Astrocyte (in vitro differentiated cells and primary cell): ENCODE measurements at regions not wholly inside any gene's neighbourhood (a gene's known extent, or its start where the extent isn't known, plus 50 kb on each side); places are given as distances from the start of the nearest gene placed in this dataset.

ENCODE experiments used
- DNase-seq: peaks from one replicate; pipeline ENCODE4 v3.0.0-alpha.2; 2010; ENCODE audit warnings: low read depth
- FAIRE-seq: peaks from 2 replicates; lab custom pipeline; 2011; peaks lifted over from hg19 to GRCh38; lab: Jason Lieb, UNC
- H2AFZ ChIP-seq: 2 replicates; pipeline ENCODE4 v1.6.0; 2012; ENCODE audit warnings: low read depth, low read length, inconsistent platforms
- H3K27ac ChIP-seq: 2 replicates; pipeline ENCODE4 v1.5.1; 2011; ENCODE audit warnings: low read depth, low read length, inconsistent platforms
- H3K27me3 ChIP-seq: 2 replicates; pipeline ENCODE4 v1.6.0; 2011; ENCODE audit warnings: low read length, inconsistent platforms; ENCODE audit not compliant: insufficient read depth
- H3K36me3 ChIP-seq: 2 replicates; pipeline ENCODE4 v1.5.1; 2011; ENCODE audit warnings: low read length, inconsistent platforms; ENCODE audit not compliant: insufficient read depth
- H3K4me1 ChIP-seq: 2 replicates; pipeline ENCODE4 v1.5.1; 2011; ENCODE audit warnings: low read length, inconsistent platforms; ENCODE audit not compliant: insufficient read depth
- H3K4me2 ChIP-seq: 2 replicates; pipeline ENCODE4 v1.6.0; 2012; ENCODE audit warnings: low read length, inconsistent platforms
- H3K4me3 ChIP-seq: 2 replicates; pipeline ENCODE4 v1.5.1; 2011; ENCODE audit warnings: low read depth, mild to moderate bottlenecking, low read length, inconsistent platforms; ENCODE audit not compliant: insufficient read depth
- H3K79me2 ChIP-seq: 2 replicates; pipeline ENCODE4 v1.6.0; 2012; ENCODE audit warnings: mild to moderate bottlenecking, low read length, inconsistent platforms; ENCODE audit not compliant: insufficient read depth
- H3K9ac ChIP-seq: 2 replicates; pipeline ENCODE4 v1.6.0; 2012; ENCODE audit warnings: mild to moderate bottlenecking, low read length, inconsistent platforms
- H3K9me3 ChIP-seq: 2 replicates; pipeline ENCODE4 v1.5.1; 2012; ENCODE audit warnings: low read depth, mild to moderate bottlenecking, low read length, inconsistent platforms; ENCODE audit not compliant: insufficient read depth
- H4K20me1 ChIP-seq: 2 replicates; pipeline ENCODE4 v1.6.0; 2012; ENCODE audit warnings: low read length, inconsistent platforms; ENCODE audit not compliant: insufficient read depth
- H3K27ac Mint-ChIP-seq: one replicate; pipeline ENCODE4 v1.8.0; 2021; ENCODE audit warnings: mild to moderate bottlenecking, mixed read lengths; ENCODE audit not compliant: unreplicated experiment
- H3K27me3 Mint-ChIP-seq: one replicate; pipeline ENCODE4 v1.8.0; 2021; ENCODE audit warnings: low read depth, mixed read lengths; ENCODE audit not compliant: unreplicated experiment
- H3K36me3 Mint-ChIP-seq: one replicate; pipeline ENCODE4 v1.8.0; 2021; ENCODE audit warnings: low read depth, mixed read lengths; ENCODE audit not compliant: unreplicated experiment
- H3K4me1 Mint-ChIP-seq: one replicate; pipeline ENCODE4 v1.8.0; 2021; ENCODE audit warnings: low read depth, mixed read lengths; ENCODE audit not compliant: unreplicated experiment
- H3K4me3 Mint-ChIP-seq: one replicate; pipeline ENCODE4 v1.8.0; 2021; ENCODE audit warnings: mild to moderate bottlenecking, moderate library complexity, mixed read lengths; ENCODE audit not compliant: unreplicated experiment
- H3K9me3 Mint-ChIP-seq: one replicate; pipeline ENCODE4 v1.8.0; 2021; ENCODE audit warnings: mild to moderate bottlenecking, mixed read lengths; ENCODE audit not compliant: unreplicated experiment
- EZH2 ChIP-seq: IDR thresholded peaks from 2 replicates; pipeline ENCODE4 v1.6.1; 2012; ENCODE audit warnings: mild to moderate bottlenecking, low read length, inconsistent platforms; ENCODE audit not compliant: insufficient read depth
- TF ChIP-seq, protein P1 (sequence below): IDR thresholded peaks from 2 replicates; pipeline ENCODE4 v1.5.1; 2011; ENCODE audit warnings: low read depth, mild to moderate bottlenecking, inconsistent platforms, low read length, moderate library complexity; ENCODE audit not compliant: insufficient read depth

DNA sequence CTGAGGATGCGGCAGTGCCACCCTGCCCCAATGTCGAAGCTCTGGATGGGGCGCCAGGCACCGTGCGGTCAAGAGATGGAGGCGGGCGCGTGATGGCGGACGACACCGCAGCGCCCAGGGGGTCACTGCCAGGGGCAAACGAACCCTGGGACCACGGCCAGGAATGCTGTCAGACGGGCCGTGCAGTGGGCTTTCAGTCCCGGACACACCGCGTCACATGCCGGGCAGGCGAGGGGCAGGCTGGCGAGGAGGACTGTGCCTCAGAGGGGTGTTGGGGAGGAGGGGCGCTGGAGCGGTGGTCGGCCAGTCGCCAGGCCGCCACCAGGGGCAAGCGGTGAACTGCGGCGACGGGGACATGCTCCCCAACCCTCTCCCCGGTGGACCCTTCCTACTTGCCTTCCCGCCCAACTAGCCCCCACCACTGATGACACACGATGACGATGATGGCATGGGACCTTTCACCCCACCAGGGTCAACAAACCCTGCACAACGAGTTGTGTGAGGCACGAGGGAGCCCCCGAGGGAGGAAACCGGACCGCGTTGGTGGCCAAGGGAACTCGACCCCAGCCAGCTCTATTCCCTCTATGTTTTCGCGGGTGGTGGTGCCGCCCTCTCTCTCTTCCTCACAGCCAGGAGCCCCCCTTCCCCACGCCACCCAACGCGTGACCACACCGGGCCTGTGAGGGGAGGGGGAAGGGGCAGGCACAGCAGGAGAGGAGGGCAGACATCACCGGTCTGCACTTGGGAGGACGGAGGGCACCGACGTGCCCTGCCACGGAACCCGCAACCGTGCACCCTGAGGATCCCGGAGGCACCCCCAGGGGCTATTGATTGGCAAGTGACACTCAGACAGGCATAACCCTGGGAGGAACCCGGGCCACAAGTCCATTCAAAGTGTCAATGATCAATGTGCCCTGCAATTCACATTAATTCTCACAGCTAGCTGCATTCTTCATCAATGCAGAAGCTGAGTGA is 1960.9 kb upstream of the DEFB115 start:
- Mint-ChIP-seq H3K4me3 (no peak overlapping the region), H3K4me1 (no peaks in the 10 kb centered on the region), H3K36me3 (peaks cover 3% of the 10 kb centered on the region), H3K27ac (no peak overlapping the region), H3K27me3 (no peaks in the 10 kb centered on the region), H3K9me3 (peaks cover 25% of the 10 kb centered on the region)
- Histone ChIP-seq H2AFZ (no peak overlapping the region), H3K27ac (no peak overlapping the region), H3K4me3 (no peak overlapping the region), H4K20me1 (no peaks in the 10 kb centered on the region), H3K9ac (no peak overlapping the region), H3K27me3 (no peaks in the 10 kb centered on the region), H3K36me3 (no peaks in the 10 kb centered on the region), H3K9me3 (no peaks in the 10 kb centered on the region), H3K4me1 (no peaks in the 10 kb centered on the region), H3K79me2 (no peaks in the 10 kb centered on the region), H3K4me2 (no peak overlapping the region)
- TF ChIP-seq, protein P1, sequence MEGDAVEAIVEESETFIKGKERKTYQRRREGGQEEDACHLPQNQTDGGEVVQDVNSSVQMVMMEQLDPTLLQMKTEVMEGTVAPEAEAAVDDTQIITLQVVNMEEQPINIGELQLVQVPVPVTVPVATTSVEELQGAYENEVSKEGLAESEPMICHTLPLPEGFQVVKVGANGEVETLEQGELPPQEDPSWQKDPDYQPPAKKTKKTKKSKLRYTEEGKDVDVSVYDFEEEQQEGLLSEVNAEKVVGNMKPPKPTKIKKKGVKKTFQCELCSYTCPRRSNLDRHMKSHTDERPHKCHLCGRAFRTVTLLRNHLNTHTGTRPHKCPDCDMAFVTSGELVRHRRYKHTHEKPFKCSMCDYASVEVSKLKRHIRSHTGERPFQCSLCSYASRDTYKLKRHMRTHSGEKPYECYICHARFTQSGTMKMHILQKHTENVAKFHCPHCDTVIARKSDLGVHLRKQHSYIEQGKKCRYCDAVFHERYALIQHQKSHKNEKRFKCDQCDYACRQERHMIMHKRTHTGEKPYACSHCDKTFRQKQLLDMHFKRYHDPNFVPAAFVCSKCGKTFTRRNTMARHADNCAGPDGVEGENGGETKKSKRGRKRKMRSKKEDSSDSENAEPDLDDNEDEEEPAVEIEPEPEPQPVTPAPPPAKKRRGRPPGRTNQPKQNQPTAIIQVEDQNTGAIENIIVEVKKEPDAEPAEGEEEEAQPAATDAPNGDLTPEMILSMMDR, result no peak
- TF ChIP-seq EZH2, result no peak
- no peak for FAIRE-seq
- no peak for DNase-seq

DNA sequence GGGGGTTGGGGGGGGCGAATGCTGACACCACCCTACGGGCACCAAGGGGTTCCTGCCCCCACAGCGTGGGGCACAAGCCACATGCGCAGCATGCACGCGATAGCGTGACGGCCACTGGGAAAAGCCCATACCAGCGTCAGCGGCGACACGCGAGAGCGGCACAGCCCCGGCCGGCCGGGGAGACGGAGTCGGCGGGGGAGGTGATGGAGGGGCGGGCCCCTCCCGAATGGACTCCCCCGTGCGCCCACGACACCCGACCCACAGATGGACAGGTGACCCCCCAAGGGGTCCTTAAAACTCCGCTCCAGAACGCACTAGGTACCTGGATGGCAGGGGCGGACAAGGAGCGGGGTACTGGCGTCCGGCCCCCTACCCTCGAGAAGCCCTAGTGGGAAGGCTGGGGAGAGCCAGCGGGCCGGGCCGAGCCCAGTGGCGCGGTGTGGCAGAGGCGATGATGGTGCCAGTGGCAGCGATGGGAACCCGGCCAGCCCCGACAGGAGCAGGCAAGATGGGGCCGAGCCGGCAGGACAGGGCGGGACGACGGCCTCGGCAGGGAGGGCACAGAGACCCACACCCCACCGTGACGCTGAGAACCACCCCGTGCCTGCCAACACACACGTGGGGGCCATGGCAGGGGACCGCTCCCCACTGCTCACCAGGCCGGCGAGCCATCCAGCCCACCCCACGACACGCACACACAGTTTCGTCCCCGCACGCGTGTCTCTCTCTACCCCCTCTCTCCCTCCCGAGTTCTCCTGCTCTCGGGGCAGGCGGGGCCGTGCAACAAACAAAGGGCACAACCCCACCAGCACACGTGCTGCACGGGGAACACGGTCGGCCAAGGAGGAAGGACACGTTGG is 1959.8 kb upstream of the DEFB115 start:
- Histone ChIP-seq H3K27me3 (no peaks in the 10 kb centered on the region), H3K4me1 (no peaks in the 10 kb centered on the region), H3K4me3 (no peak overlapping the region), H2AFZ (no peak overlapping the region), H3K4me2 (no peak overlapping the region), H3K9ac (no peak overlapping the region), H3K36me3 (no peaks in the 10 kb centered on the region), H4K20me1 (no peaks in the 10 kb centered on the region), H3K27ac (no peak overlapping the region), H3K9me3 (no peaks in the 10 kb centered on the region), H3K79me2 (no peaks in the 10 kb centered on the region)
- Mint-ChIP-seq H3K27ac (peak overlapping the region; percentile 68), H3K9me3 (peaks cover 29% of the 10 kb centered on the region), H3K4me1 (no peaks in the 10 kb centered on the region), H3K4me3 (no peak overlapping the region), H3K36me3 (peaks cover 3% of the 10 kb centered on the region), H3K27me3 (no peaks in the 10 kb centered on the region)
- DNase-seq (no peak), FAIRE-seq (no peak)
- TF ChIP-seq EZH2, result no peak
- TF ChIP-seq, protein P1, result no peak
